ENCODE measurements at regions not wholly inside any gene's neighbourhood (a gene's known extent, or its start where the extent isn't known, plus 50 kb on each side); places are given as distances from the start of the nearest gene placed in this dataset.

GRCh38 chr11:69350040-69350439, 56.1 kb downstream of the MYEOV start:
- H3K14ac ChIP-seq (replicated peaks; ENCODE audit: low read depth, low read length) = no peak overlapping the region
- no peak overlapping the region for H3K56ac ChIP-seq (ENCODE audit: extremely low read depth, insufficient read depth, low read length)
- dilution Hi-C loops (cut with HindIII; ENCODE audit: low sequenced_read_pairs, unreplicated experiment) (no loop called here), in situ Hi-C loops (cut with MboI; ENCODE audit: low sequenced_read_pairs) (no loop called here), intact Hi-C loops (cut with micrococcal nuclease) (loop anchor here (2.0 to 5.0 kb wide), 2 partner anchors 147 to 292 kb away; partner anchors contain the start of gene CCND1)
- peaks cover 8% of the 10 kb centered on the region for H3K9me3 ChIP-seq (ENCODE audit: control insufficient read depth, insufficient read depth, low read length)
- no peak overlapping the region for H4K91ac ChIP-seq (ENCODE audit: insufficient read depth, low read depth, low read length)
- H2BK15ac ChIP-seq (ENCODE audit: low read depth, low read length) = no peak overlapping the region; the same call in 2 of the 3 replicates
- no peak overlapping the region for H3K4me2 ChIP-seq (ENCODE audit: low read depth, low read length)
- peaks cover 16% of the 10 kb centered on the region for H3K4me1 ChIP-seq (ENCODE audit: control insufficient read depth, insufficient read depth, low read length)
- H3K79me1 ChIP-seq (ENCODE audit: low read depth in 1 of 2, low read length in 2 of 2) = peaks cover 0 to 30% of the 10 kb centered on the region in 2 experiments; a peak in 2 of 4 replicates
- H2AK5ac ChIP-seq (ENCODE audit: low read depth, low read length) = no peak overlapping the region
- H2AFZ ChIP-seq (replicated peaks; ENCODE audit: low read length, poor library complexity) = no peak overlapping the region
- no peak overlapping the region for H3K9ac ChIP-seq (ENCODE audit: low read depth, low read length)
- H3K9me1 ChIP-seq (ENCODE audit: insufficient read depth, low read length) = peaks cover 16% of the 10 kb centered on the region
- no peak for TF ChIP-seq NFE2L2 (IDR thresholded peaks at IDR 0.05; ENCODE audit: low read depth, low read length)
- no peak for TF ChIP-seq MXI1 (IDR thresholded peaks at IDR 0.05; ENCODE audit: borderline replicate concordance, low read depth, low read length)
- no peak for TF ChIP-seq BHLHE40 (IDR thresholded peaks at IDR 0.05; ENCODE audit: low read depth, low read length)
- no peak for TF ChIP-seq RAD21 (IDR thresholded peaks at IDR 0.05; ENCODE audit: low read length)
- no peak for TF ChIP-seq RCOR1 (IDR thresholded peaks at IDR 0.05; ENCODE audit: insufficient replicate concordance, low read length)
- no peak for TF ChIP-seq MAFK (IDR thresholded peaks at IDR 0.05; ENCODE audit: low read depth, low read length)
- no peak for TF ChIP-seq CTCF (conservative IDR thresholded peaks at IDR 0.05; ENCODE audit: low read depth, low read length)
- no peak for TF ChIP-seq ELK1 (IDR thresholded peaks at IDR 0.05; ENCODE audit: borderline replicate concordance, low read depth, low read length)
- no peak for TF ChIP-seq POLR2A (IDR thresholded peaks at IDR 0.05; ENCODE audit: low read depth, low read length)
- TF ChIP-seq CEBPB (IDR thresholded peaks at IDR 0.05; ENCODE audit: low read depth, low read length) = no peak
- TF ChIP-seq RFX5 (IDR thresholded peaks at IDR 0.05; ENCODE audit: low read depth, low read length) = no peak
- no peak for TF ChIP-seq FOS (IDR thresholded peaks at IDR 0.05; ENCODE audit: low read depth, low read length)
- TF ChIP-seq CHD1 (IDR thresholded peaks at IDR 0.05; ENCODE audit: low read depth, low read length) = no peak
- TF ChIP-seq SMC3 (IDR thresholded peaks at IDR 0.05; ENCODE audit: low read depth, low read length) = no peak
- no peak for TF ChIP-seq MAZ (IDR thresholded peaks at IDR 0.05; ENCODE audit: borderline replicate concordance, low read depth, low read length)
- TF ChIP-seq, protein P1, sequence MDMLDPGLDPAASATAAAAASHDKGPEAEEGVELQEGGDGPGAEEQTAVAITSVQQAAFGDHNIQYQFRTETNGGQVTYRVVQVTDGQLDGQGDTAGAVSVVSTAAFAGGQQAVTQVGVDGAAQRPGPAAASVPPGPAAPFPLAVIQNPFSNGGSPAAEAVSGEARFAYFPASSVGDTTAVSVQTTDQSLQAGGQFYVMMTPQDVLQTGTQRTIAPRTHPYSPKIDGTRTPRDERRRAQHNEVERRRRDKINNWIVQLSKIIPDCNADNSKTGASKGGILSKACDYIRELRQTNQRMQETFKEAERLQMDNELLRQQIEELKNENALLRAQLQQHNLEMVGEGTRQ (IDR thresholded peaks at IDR 0.05; ENCODE audit: low read depth, low read length) = no peak
- no peak overlapping the region for H3K27ac ChIP-seq (ENCODE audit: insufficient read depth, low read length)
- H4K5ac ChIP-seq (ENCODE audit: low read depth, low read length) = no peak overlapping the region
- ChIA-PET CTCF (no interaction called here), POLR2A (ENCODE audit: unreplicated experiment) (interaction anchor here (0.6 to 0.7 kb wide), 2 partner anchors 281 to 295 kb away, joined by 4 to 11 read pairs; no protein-coding TSS in a partner anchor)
- BruUV-seq (replicated peaks) = no TSS peak
- H2BK120ac ChIP-seq (ENCODE audit: low read depth, low read length) = 0 out of 2 replicates have a peak overlapping the region, but pooled peaks have one; percentile 34
- no peak for ATAC-seq (ENCODE audit: low read depth)
- no peak overlapping the region for H3K4me3 ChIP-seq (ENCODE audit: insufficient read depth, low read depth, low read length)
- peak overlapping the region; percentile 28; the same call in 1 of the 2 replicates for H3K4ac ChIP-seq (ENCODE audit: low read depth, low read length)
- H2AK9ac ChIP-seq (replicated peaks; ENCODE audit: low read depth, low read length, poor library complexity) = no peak overlapping the region
- no peak for DNase-seq
- H2BK5ac ChIP-seq (ENCODE audit: low read depth, low read length, poor library complexity, severe bottlenecking) = peak overlapping the region; percentile 29
- no CpG with 5 or more reads among the region's 1 CpG for WGBS, 2 experiments (ENCODE audit: extremely low coverage in 2 of 2, insufficient read length in 1 of 2)
- no peak overlapping the region for H3K18ac ChIP-seq (ENCODE audit: low read depth, low read length)
- no peaks in the 10 kb centered on the region for H3K27me3 ChIP-seq (ENCODE audit: control insufficient read depth, insufficient read depth, low read length)
- no peak overlapping the region for H4K8ac ChIP-seq (ENCODE audit: low read depth in 2 of 2, low read length in 2 of 2)
- H3K23ac ChIP-seq (ENCODE audit: low read depth, low read length) = no peak overlapping the region
- H2BK20ac ChIP-seq (ENCODE audit: low read depth, low read length) = peak overlapping the region; percentile 54; the same call in 1 of the 2 replicates
- H3K36me3 ChIP-seq (ENCODE audit: control insufficient read depth, insufficient read depth, low read length) = no peaks in the 10 kb centered on the region
- H4K20me1 ChIP-seq (ENCODE audit: insufficient read depth, low read length) = no peaks in the 10 kb centered on the region

Measured in IMR-90 (cell line).